ENCODE measurements at regions not wholly inside any gene's neighbourhood (a gene's known extent, or its start where the extent isn't known, plus 50 kb on each side); places are given as distances from the start of the nearest gene placed in this dataset.

DNA sequence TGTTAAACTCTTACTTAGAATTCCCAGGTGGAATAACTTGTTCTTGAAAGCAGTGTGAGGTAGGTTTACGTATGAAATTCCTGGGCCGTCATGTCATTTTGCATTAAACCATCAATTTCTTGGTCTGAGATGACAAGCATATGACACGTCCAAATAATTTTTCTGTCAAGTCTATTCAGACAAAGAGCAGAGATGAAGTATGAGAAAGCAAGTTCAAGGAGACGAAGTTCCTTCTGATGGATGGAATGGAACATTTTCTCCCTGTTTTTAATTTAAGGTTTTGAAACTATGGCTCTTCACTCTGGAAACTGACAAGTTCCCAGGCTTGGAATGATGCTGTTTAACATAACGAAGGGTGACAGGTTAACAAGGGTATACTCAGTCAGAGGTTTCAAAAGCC, 252.8 kb upstream of the SFRP2 start:
- no peaks in the 10 kb centered on the region for H3K9me2 ChIP-seq (replicated peaks; ENCODE audit: insufficient read depth, low read length)
- no peak overlapping the region for H3K4me2 ChIP-seq (ENCODE audit: low read depth, low read length, poor library complexity, severe bottlenecking)
- TF ChIP-seq, protein P1, sequence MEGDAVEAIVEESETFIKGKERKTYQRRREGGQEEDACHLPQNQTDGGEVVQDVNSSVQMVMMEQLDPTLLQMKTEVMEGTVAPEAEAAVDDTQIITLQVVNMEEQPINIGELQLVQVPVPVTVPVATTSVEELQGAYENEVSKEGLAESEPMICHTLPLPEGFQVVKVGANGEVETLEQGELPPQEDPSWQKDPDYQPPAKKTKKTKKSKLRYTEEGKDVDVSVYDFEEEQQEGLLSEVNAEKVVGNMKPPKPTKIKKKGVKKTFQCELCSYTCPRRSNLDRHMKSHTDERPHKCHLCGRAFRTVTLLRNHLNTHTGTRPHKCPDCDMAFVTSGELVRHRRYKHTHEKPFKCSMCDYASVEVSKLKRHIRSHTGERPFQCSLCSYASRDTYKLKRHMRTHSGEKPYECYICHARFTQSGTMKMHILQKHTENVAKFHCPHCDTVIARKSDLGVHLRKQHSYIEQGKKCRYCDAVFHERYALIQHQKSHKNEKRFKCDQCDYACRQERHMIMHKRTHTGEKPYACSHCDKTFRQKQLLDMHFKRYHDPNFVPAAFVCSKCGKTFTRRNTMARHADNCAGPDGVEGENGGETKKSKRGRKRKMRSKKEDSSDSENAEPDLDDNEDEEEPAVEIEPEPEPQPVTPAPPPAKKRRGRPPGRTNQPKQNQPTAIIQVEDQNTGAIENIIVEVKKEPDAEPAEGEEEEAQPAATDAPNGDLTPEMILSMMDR (IDR thresholded peaks at IDR 0.05; ENCODE audit: insufficient read depth, low read length, poor library complexity, severe bottlenecking) = no peak
- no peak for TF ChIP-seq EZH2phosphoT487 (conservative IDR thresholded peaks at IDR 0.05; ENCODE audit: low read length)
- no peak overlapping the region for H2AFZ ChIP-seq (ENCODE audit: low read depth, low read length, severe bottlenecking)
- H3K27ac ChIP-seq (ENCODE audit: low read depth, low read length) = no peak overlapping the region
- no peak overlapping the region for H3K9ac ChIP-seq (ENCODE audit: low read length)
- H3K79me2 ChIP-seq (ENCODE audit: insufficient read depth, low read length) = no peaks in the 10 kb centered on the region
- H3K36me3 ChIP-seq (ENCODE audit: low read length) = no peaks in the 10 kb centered on the region
- H4K20me1 ChIP-seq (ENCODE audit: low read depth, low read length) = no peaks in the 10 kb centered on the region
- H3F3A ChIP-seq (ENCODE audit: insufficient read depth) = no peaks in the 10 kb centered on the region
- H3K27me3 ChIP-seq (ENCODE audit: low read length) = no peaks in the 10 kb centered on the region
- H3K9me3 ChIP-seq (ENCODE audit: insufficient read depth, low read length) = no peaks in the 10 kb centered on the region
- no peak overlapping the region for H3K4me3 ChIP-seq (ENCODE audit: insufficient read depth, low read length, poor library complexity, severe bottlenecking)

DNA sequence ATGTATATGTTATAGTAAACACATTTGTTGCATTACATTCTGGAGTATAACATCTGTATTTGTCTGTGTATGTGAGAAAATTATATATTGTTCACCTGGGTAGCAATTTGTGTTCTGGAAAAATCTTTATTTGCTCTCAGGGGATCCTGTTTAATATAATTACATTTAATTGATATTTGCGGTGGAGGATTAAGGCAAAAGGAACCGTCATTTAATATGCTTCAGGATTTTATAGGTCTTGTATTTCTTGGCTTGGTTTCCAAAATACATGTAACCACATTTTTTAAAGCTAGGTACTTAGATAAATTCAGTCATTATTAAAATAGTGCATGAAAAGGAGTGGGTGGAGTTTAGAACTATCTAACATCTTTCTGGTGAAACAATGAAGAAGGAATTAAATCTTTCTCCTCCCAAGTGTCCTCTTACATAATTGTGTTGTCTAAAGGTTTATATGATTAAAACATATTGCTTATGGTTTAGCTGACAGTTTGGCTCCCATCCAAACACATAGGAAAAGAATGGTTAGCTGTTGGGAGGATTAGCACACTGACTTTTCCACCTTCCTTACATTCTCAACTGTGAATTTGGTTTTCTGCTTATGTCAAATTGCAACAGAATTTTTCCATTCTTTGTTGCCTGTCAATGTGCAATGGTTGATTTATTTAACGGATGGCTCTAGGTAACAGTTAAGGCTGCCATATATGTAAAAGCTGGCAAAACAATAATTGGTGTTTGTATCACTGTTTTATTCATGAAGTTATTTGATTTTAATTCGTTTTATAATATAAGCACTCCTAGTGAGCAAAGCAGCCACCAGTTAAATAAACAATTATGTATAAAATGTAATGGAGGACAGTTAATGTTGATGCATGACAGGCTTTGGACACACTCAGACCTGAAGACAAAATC, 250.8 kb upstream of the SFRP2 start:
- H3K27me3 ChIP-seq (ENCODE audit: low read length) = no peaks in the 10 kb centered on the region
- H4K20me1 ChIP-seq (ENCODE audit: low read depth, low read length) = no peaks in the 10 kb centered on the region
- no peak overlapping the region for H3K27ac ChIP-seq (ENCODE audit: low read depth, low read length)
- TF ChIP-seq EZH2phosphoT487 (conservative IDR thresholded peaks at IDR 0.05; ENCODE audit: low read length) = no peak
- TF ChIP-seq, protein P1 (IDR thresholded peaks at IDR 0.05; ENCODE audit: insufficient read depth, low read length, poor library complexity, severe bottlenecking) = no peak
- no peaks in the 10 kb centered on the region for H3K79me2 ChIP-seq (ENCODE audit: insufficient read depth, low read length)
- H2AFZ ChIP-seq (ENCODE audit: low read depth, low read length, severe bottlenecking) = no peak overlapping the region
- H3K4me2 ChIP-seq (ENCODE audit: low read depth, low read length, poor library complexity, severe bottlenecking) = no peak overlapping the region
- no peak overlapping the region for H3K4me3 ChIP-seq (ENCODE audit: insufficient read depth, low read length, poor library complexity, severe bottlenecking)
- H3K9me3 ChIP-seq (ENCODE audit: insufficient read depth, low read length) = no peaks in the 10 kb centered on the region
- H3K9ac ChIP-seq (ENCODE audit: low read length) = no peak overlapping the region
- H3K9me2 ChIP-seq (replicated peaks; ENCODE audit: insufficient read depth, low read length) = no peaks in the 10 kb centered on the region
- H3F3A ChIP-seq (ENCODE audit: insufficient read depth) = no peaks in the 10 kb centered on the region
- H3K36me3 ChIP-seq (ENCODE audit: low read length) = no peaks in the 10 kb centered on the region

DNA sequence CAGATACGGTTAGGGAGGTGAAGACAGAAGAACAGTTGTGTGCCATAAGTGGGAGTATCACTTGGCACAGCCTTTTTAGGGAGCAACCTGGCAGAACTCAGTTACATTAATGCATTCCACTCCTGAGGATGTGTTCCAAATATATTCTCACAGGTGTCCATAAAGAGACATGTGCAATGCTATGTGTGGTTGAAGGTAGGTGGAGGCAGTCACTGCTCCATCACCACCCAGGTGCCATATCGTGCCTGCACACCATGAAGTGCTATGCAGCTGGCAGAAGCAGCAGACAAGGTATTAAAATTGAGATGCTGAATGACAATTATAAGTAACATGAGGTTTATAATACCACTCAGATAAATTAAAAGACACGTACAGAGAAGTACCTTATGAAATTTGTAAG, 248.0 kb upstream of the SFRP2 start:
- H3K4me2 ChIP-seq (ENCODE audit: low read depth, low read length, poor library complexity, severe bottlenecking) = no peak overlapping the region
- H2AFZ ChIP-seq (ENCODE audit: low read depth, low read length, severe bottlenecking) = no peak overlapping the region
- no peaks in the 10 kb centered on the region for H3K9me2 ChIP-seq (replicated peaks; ENCODE audit: insufficient read depth, low read length)
- no peaks in the 10 kb centered on the region for H3K9me3 ChIP-seq (ENCODE audit: insufficient read depth, low read length)
- no peaks in the 10 kb centered on the region for H4K20me1 ChIP-seq (ENCODE audit: low read depth, low read length)
- H3K79me2 ChIP-seq (ENCODE audit: insufficient read depth, low read length) = no peaks in the 10 kb centered on the region
- H3K4me3 ChIP-seq (ENCODE audit: insufficient read depth, low read length, poor library complexity, severe bottlenecking) = no peak overlapping the region
- H3K27me3 ChIP-seq (ENCODE audit: low read length) = no peaks in the 10 kb centered on the region
- TF ChIP-seq, protein P1 (IDR thresholded peaks at IDR 0.05; ENCODE audit: insufficient read depth, low read length, poor library complexity, severe bottlenecking) = no peak
- TF ChIP-seq EZH2phosphoT487 (conservative IDR thresholded peaks at IDR 0.05; ENCODE audit: low read length) = no peak
- H3K9ac ChIP-seq (ENCODE audit: low read length) = no peak overlapping the region
- H3K27ac ChIP-seq (ENCODE audit: low read depth, low read length) = no peak overlapping the region
- H3K36me3 ChIP-seq (ENCODE audit: low read length) = no peaks in the 10 kb centered on the region
- no peaks in the 10 kb centered on the region for H3F3A ChIP-seq (ENCODE audit: insufficient read depth)
